HAP-1 (cell line): ENCODE measurements at regions not wholly inside any gene's neighbourhood (a gene's known extent, or its start where the extent isn't known, plus 50 kb on each side); places are given as distances from the start of the nearest gene placed in this dataset.
A peak's percentile ranks its signal among the peaks of the same experiment; 100 is the strongest.

Experiments used
- DNase-seq, 2 experiments: peaks; one replicate each; pipeline ENCODE4 v3.0.0-alpha.2; 2016 to 2020; ENCODE audit warnings: low spot score in 2 of 2
- H3K27me3 ChIP-seq: fragments of 250-450 bp; sonication (Bioruptor Pico); 2 replicates; pipeline ENCODE4 v1.5.1; 2020; ENCODE audit warnings: low read depth, mild to moderate bottlenecking, moderate library complexity
- H3K36me3 ChIP-seq: fragments of 250-450 bp; sonication (Bioruptor Pico); replicated peaks from 2 replicates; pipeline ENCODE4 v1.5.1; 2020; ENCODE audit warnings: mild to moderate bottlenecking
- H3K4me1 ChIP-seq: fragments of 250-450 bp; sonication (Bioruptor Pico); 2 replicates; pipeline ENCODE4 v1.5.1; 2020; ENCODE audit warnings: mild to moderate bottlenecking
- H3K4me3 ChIP-seq: fragments of 250-450 bp; sonication (Bioruptor Pico); 2 replicates; pipeline ENCODE4 v1.5.1; 2020; ENCODE audit warnings: mild to moderate bottlenecking, moderate library complexity
- H3K9me3 ChIP-seq: fragments of 250-450 bp; sonication (Bioruptor Pico); 2 replicates; pipeline ENCODE4 v1.5.1; 2020; ENCODE audit warnings: mild to moderate bottlenecking, moderate library complexity
- in situ Hi-C: fragments of 300-500 bp; cut with MboI; formaldehyde crosslinking; loops from 3 replicates; pipeline ENCODE4 v1.14.3; 2020; ENCODE audit warnings: low sequenced_read_pairs, inconsistent platforms, mixed read lengths

GRCh38 chr20:48571949-48572847, 255.6 kb downstream of the PREX1 start:
- in situ Hi-C loops, result no loop called here
- Histone ChIP-seq H3K36me3 (no peaks in the 10 kb centered on the region), H3K9me3 (no peaks in the 10 kb centered on the region), H3K4me1 (no peaks in the 10 kb centered on the region), H3K27me3 (no peaks in the 10 kb centered on the region), H3K4me3 (no peak overlapping the region)
- DNase-seq, result peak in 1 of 2 experiments; percentile 15

- in situ Hi-C loops, result no loop called here
- DNase-seq, result no peak
- Histone ChIP-seq H3K4me1 (no peaks in the 10 kb centered on the region), H3K36me3 (no peaks in the 10 kb centered on the region), H3K9me3 (no peaks in the 10 kb centered on the region; the same call in 1 of the 2 replicates), H3K4me3 (no peak overlapping the region), H3K27me3 (no peaks in the 10 kb centered on the region)
These were observed 258.1 kb downstream of the PREX1 start for GRCh38 chr20:48569679-48570078.

GRCh38 chr20:48568520-48568919, 259.3 kb downstream of the PREX1 start:
- in situ Hi-C loops, result no loop called here
- H3K36me3 ChIP-seq, result no peaks in the 10 kb centered on the region
- no peak for DNase-seq
- H3K27me3 ChIP-seq, result no peaks in the 10 kb centered on the region
- H3K9me3 ChIP-seq, result no peaks in the 10 kb centered on the region; the same call in 1 of the 2 replicates
- H3K4me3 ChIP-seq, result no peak overlapping the region
- no peaks in the 10 kb centered on the region for H3K4me1 ChIP-seq

GRCh38 chr20:48567145-48567544, 260.7 kb downstream of the PREX1 start:
- no peak overlapping the region for H3K4me3 ChIP-seq
- H3K9me3 ChIP-seq, result no peaks in the 10 kb centered on the region; the same call in 1 of the 2 replicates
- no peaks in the 10 kb centered on the region for H3K36me3 ChIP-seq
- no peak for DNase-seq
- in situ Hi-C loops, result no loop called here
- H3K4me1 ChIP-seq, result no peaks in the 10 kb centered on the region
- H3K27me3 ChIP-seq, result no peaks in the 10 kb centered on the region

GRCh38 chr20:48564982-48565539, 262.7 kb downstream of the PREX1 start:
- H3K27me3 ChIP-seq, result no peaks in the 10 kb centered on the region
- H3K9me3 ChIP-seq, result no peaks in the 10 kb centered on the region; the same call in 1 of the 2 replicates
- DNase-seq, result no peak
- in situ Hi-C loops, result no loop called here
- no peak overlapping the region for H3K4me3 ChIP-seq
- no peaks in the 10 kb centered on the region for H3K4me1 ChIP-seq
- no peaks in the 10 kb centered on the region for H3K36me3 ChIP-seq

GRCh38 chr20:48563191-48563870, 264.5 kb downstream of the PREX1 start:
- Histone ChIP-seq H3K4me1 (peaks cover 10% of the 10 kb centered on the region), H3K36me3 (no peaks in the 10 kb centered on the region), H3K4me3 (no peak overlapping the region), H3K27me3 (no peaks in the 10 kb centered on the region), H3K9me3 (no peaks in the 10 kb centered on the region; the same call in 1 of the 2 replicates)
- DNase-seq, result no peak
- in situ Hi-C loops, result no loop called here

- DNase-seq, result no peak
- no peaks in the 10 kb centered on the region for H3K27me3 ChIP-seq
- in situ Hi-C loops, result no loop called here
- H3K4me1 ChIP-seq, result peaks cover 11% of the 10 kb centered on the region
- no peaks in the 10 kb centered on the region; the same call in 1 of the 2 replicates for H3K9me3 ChIP-seq
- no peaks in the 10 kb centered on the region for H3K36me3 ChIP-seq
- no peak overlapping the region for H3K4me3 ChIP-seq
These were observed 265.1 kb downstream of the PREX1 start for GRCh38 chr20:48562586-48563116.

- Histone ChIP-seq H3K27me3 (no peaks in the 10 kb centered on the region), H3K4me1 (peaks cover 11% of the 10 kb centered on the region), H3K4me3 (no peak overlapping the region), H3K36me3 (no peaks in the 10 kb centered on the region), H3K9me3 (no peaks in the 10 kb centered on the region)
- DNase-seq, result peak; percentile 36 to 68
- in situ Hi-C loops, result no loop called here
These were observed 268.9 kb downstream of the PREX1 start for GRCh38 chr20:48558906-48559305.

- Histone ChIP-seq H3K36me3 (no peaks in the 10 kb centered on the region), H3K4me3 (no peak overlapping the region), H3K4me1 (peaks cover 11% of the 10 kb centered on the region), H3K9me3 (no peaks in the 10 kb centered on the region), H3K27me3 (no peaks in the 10 kb centered on the region)
- in situ Hi-C loops, result no loop called here
- no peak for DNase-seq
These were observed 270.4 kb downstream of the PREX1 start for GRCh38 chr20:48557380-48557779.

- H3K9me3 ChIP-seq, result no peaks in the 10 kb centered on the region
- no peak for DNase-seq
- no peak overlapping the region for H3K4me3 ChIP-seq
- H3K36me3 ChIP-seq, result no peaks in the 10 kb centered on the region
- peaks cover 11% of the 10 kb centered on the region for H3K4me1 ChIP-seq
- H3K27me3 ChIP-seq, result no peaks in the 10 kb centered on the region
- in situ Hi-C loops, result no loop called here
These were observed 270.8 kb downstream of the PREX1 start for GRCh38 chr20:48556956-48557355.

GRCh38 chr20:48552550-48552949, 275.2 kb downstream of the PREX1 start:
- no peaks in the 10 kb centered on the region for H3K9me3 ChIP-seq
- no peaks in the 10 kb centered on the region for H3K4me1 ChIP-seq
- H3K27me3 ChIP-seq, result no peaks in the 10 kb centered on the region
- DNase-seq, result no peak
- no peak overlapping the region for H3K4me3 ChIP-seq
- in situ Hi-C loops, result no loop called here
- H3K36me3 ChIP-seq, result no peaks in the 10 kb centered on the region

GRCh38 chr20:48550814-48551213, 277.0 kb downstream of the PREX1 start:
- in situ Hi-C loops, result no loop called here
- Histone ChIP-seq H3K27me3 (no peaks in the 10 kb centered on the region), H3K4me3 (no peak overlapping the region), H3K9me3 (no peaks in the 10 kb centered on the region), H3K4me1 (no peaks in the 10 kb centered on the region), H3K36me3 (no peaks in the 10 kb centered on the region)
- DNase-seq, result no peak

GRCh38 chr20:48547664-48548063, 280.1 kb downstream of the PREX1 start:
- Histone ChIP-seq H3K9me3 (no peaks in the 10 kb centered on the region), H3K4me1 (no peaks in the 10 kb centered on the region), H3K4me3 (no peak overlapping the region), H3K27me3 (no peaks in the 10 kb centered on the region), H3K36me3 (no peaks in the 10 kb centered on the region)
- no peak for DNase-seq
- in situ Hi-C loops, result no loop called here
